Common myeloid progenitor, CD34-positive (primary cell): ENCODE measurements at regions not wholly inside any gene's neighbourhood (a gene's known extent, or its start where the extent isn't known, plus 50 kb on each side); places are given as distances from the start of the nearest gene placed in this dataset.

Experiments used
- CTCF ChIA-PET: fragments of 350-600 bp; sonication (Branson Sonifier 250); formaldehyde crosslinking; loops from one replicate; lab custom pipeline; 2021; ENCODE audit warnings: antibody characterized with exemption; lab: Charles Lee
- POLR2A ChIA-PET: fragments of 350-600 bp; sonication (Branson Sonifier 250); formaldehyde crosslinking; loops from one replicate; lab custom pipeline; 2021; ENCODE audit warnings: antibody characterized with exemption; lab: Charles Lee
- DNase-seq, 3 donors: peaks; one replicate each; pipeline versions ENCODE4 v3.0.0 to v3.0.0-alpha.2; 2013
- H3K27ac ChIP-seq, 2 experiments: 1 replicate in 1 of 2; 2 replicates in 1 of 2; pipeline ENCODE4 v1.7.0; 2013; ENCODE audit warnings: inconsistent platforms in 2 of 2, low read length in 2 of 2, mild to moderate bottlenecking in 2 of 2, low read depth in 1 of 2, moderate library complexity in 1 of 2; ENCODE audit not compliant: severe bottlenecking in 2 of 2, insufficient read depth in 1 of 2, poor library complexity in 1 of 2
- H3K27me3 ChIP-seq, 5 experiments: replicated peaks in 2 of 5; 1 replicate in 3 of 5; 2 replicates in 2 of 5; pipeline versions ENCODE4 v1.6.1 to v1.7.0; 2013; ENCODE audit warnings: low read length in 4 of 5, mild to moderate bottlenecking in 2 of 5, moderate library complexity in 2 of 5, inconsistent platforms in 1 of 5; ENCODE audit not compliant: insufficient read depth in 5 of 5, control insufficient read depth in 4 of 5
- H3K36me3 ChIP-seq, 4 experiments: 1 replicate in 2 of 4; 2 replicates in 2 of 4; pipeline versions ENCODE4 v1.6.1 to v1.7.0; 2013; ENCODE audit warnings: low read length in 3 of 4, control low read depth in 1 of 4, mild to moderate bottlenecking in 1 of 4; ENCODE audit not compliant: control insufficient read depth in 4 of 4, insufficient read depth in 4 of 4
- H3K4me1 ChIP-seq, 4 experiments: 1 replicate in 3 of 4; 2 replicates in 1 of 4; pipeline versions ENCODE4 v1.6.1 to v1.7.1; 2013; ENCODE audit warnings: low read length in 3 of 4, mild to moderate bottlenecking in 3 of 4, control low read depth in 1 of 4, inconsistent platforms in 1 of 4, moderate library complexity in 1 of 4; ENCODE audit not compliant: control insufficient read depth in 4 of 4, insufficient read depth in 4 of 4; ENCODE audit errors: control extremely low read depth in 1 of 4
- H3K4me3 ChIP-seq, 7 experiments: 1 replicate in 4 of 7; 2 replicates in 3 of 7; pipeline versions ENCODE4 v1.5.1 to v1.7.0; 2013; ENCODE audit warnings: mild to moderate bottlenecking in 7 of 7, low read length in 6 of 7, moderate library complexity in 6 of 7, inconsistent platforms in 2 of 7, low read depth in 2 of 7, control low read depth in 1 of 7; ENCODE audit not compliant: insufficient read depth in 4 of 7, control insufficient read depth in 1 of 7; ENCODE audit errors: extremely low read depth in 1 of 7
- H3K9me3 ChIP-seq, 5 experiments: 1 replicate in 4 of 5; 2 replicates in 1 of 5; pipeline versions ENCODE4 v1.6.1 to v1.7.1; 2013; ENCODE audit warnings: low read length in 4 of 5, mild to moderate bottlenecking in 2 of 5, inconsistent platforms in 1 of 5, low read depth in 1 of 5, moderate library complexity in 1 of 5; ENCODE audit not compliant: control insufficient read depth in 4 of 5, insufficient read depth in 2 of 5; ENCODE audit errors: control extremely low read depth in 1 of 5
- WGBS: methylation state at CpG from one replicate; pipeline ENCODE4 v1.1.5; 2013; ENCODE audit not compliant: insufficient coverage; 5-methylcytosine and 5-hydroxymethylcytosine counted together

DNA sequence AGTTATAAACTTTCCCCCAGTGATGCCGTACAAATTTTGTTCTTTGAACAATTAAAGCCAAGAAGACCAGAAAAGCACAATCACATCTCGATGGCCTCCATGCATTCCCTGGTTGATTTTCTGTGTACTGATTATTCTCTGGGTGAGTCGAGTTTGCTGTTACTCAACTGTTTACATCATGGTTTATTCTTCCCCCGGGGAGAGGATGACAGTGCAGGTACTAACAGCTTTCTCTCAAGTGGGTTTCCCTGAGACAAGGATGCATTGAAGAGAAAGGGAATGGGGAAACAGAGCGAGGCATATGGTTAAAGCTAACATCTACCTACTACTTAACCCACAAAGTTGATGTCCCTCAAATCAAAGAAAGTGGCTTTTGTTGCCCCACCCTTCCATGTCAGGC is 410.8 kb upstream of the FANCL start:
- Histone ChIP-seq H3K27me3 (no peaks in the 10 kb centered on the region), H3K36me3 (peaks cover 0 to 6% (median 0%) of the 10 kb centered on the region in 4 experiments), H3K4me3 (no peak overlapping the region), H3K27ac (no peak overlapping the region), H3K4me1 (peaks cover 0 to 7% (median under 1%) of the 10 kb centered on the region in 4 experiments), H3K9me3 (peaks cover 0 to 6% (median 0%) of the 10 kb centered on the region in 5 experiments)
- no peak for DNase-seq
- ChIA-PET POLR2A (no interaction called here), CTCF (interaction anchor here (1.0 kb wide), 1 partner anchor 75 kb away, joined by 3 read pairs; no protein-coding TSS in a partner anchor)
- 100% methylated on average over 4 of the region's 5 CpGs for WGBS

DNA sequence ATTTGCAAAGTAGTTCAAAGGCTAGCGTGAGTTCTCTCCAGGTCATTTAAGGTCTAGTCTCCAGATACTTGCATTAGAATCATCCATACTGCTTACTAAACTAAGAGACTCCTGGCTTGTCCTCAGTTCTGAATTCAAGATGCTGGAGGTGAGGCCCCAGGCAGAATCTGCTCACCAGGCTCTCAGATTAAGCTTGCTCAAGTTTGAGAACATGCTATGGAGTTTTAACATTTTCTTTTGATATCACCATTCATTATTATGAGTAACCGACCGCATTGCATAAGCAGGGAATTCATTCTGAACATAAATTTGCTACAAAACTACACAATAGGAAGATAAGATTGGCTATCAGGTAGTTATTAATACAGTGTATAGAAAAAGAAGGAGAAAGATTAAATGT is 409.7 kb upstream of the FANCL start:
- POLR2A ChIA-PET = no interaction called here
- Histone ChIP-seq H3K27me3 (no peaks in the 10 kb centered on the region), H3K4me1 (peaks cover 0 to 7% (median 2%) of the 10 kb centered on the region in 4 experiments), H3K27ac (no peak overlapping the region), H3K9me3 (peaks cover 0 to 6% (median 0%) of the 10 kb centered on the region in 5 experiments), H3K36me3 (peaks cover 0 to 6% (median 0%) of the 10 kb centered on the region in 4 experiments), H3K4me3 (no peak overlapping the region)
- no CpG with 5 or more reads among the region's 3 CpGs for WGBS
- no peak for DNase-seq
- CTCF ChIA-PET = interaction anchor here (0.9 to 1.1 kb wide), 2 partner anchors 13 to 17 kb away, joined by 3 to 4 read pairs; no protein-coding TSS in a partner anchor

- ChIA-PET POLR2A (no interaction called here), CTCF (interaction anchor here (1.1 kb wide), 1 partner anchor 14 kb away, joined by 3 read pairs; no protein-coding TSS in a partner anchor)
- H3K9me3 ChIP-seq = peaks cover 0 to 6% (median 0%) of the 10 kb centered on the region in 5 experiments
- peaks cover 0 to 6% (median 0%) of the 10 kb centered on the region in 4 experiments for H3K36me3 ChIP-seq
- no peak overlapping the region for H3K27ac ChIP-seq
- H3K4me3 ChIP-seq = no peak overlapping the region
- no peaks in the 10 kb centered on the region for H3K27me3 ChIP-seq
- DNase-seq = no peak
- H3K4me1 ChIP-seq = peaks cover 0 to 17% (median 2%) of the 10 kb centered on the region in 4 experiments
- WGBS = no CpG with 5 or more reads among the region's 2 CpGs
Observed at GRCh38 chr2:58649756-58650155, 408.6 kb upstream of the FANCL start.

- WGBS = 47% methylated on average over 2 of the region's 4 CpGs
- CTCF ChIA-PET = interaction anchor here (0.8 kb wide), 1 partner anchor 19 kb away, joined by 3 read pairs; no protein-coding TSS in a partner anchor
- H3K27me3 ChIP-seq = no peaks in the 10 kb centered on the region
- peaks cover 0 to 20% (median 3%) of the 10 kb centered on the region in 4 experiments for H3K4me1 ChIP-seq
- H3K4me3 ChIP-seq = no peak overlapping the region
- H3K36me3 ChIP-seq = peaks cover 0 to 1% (median 0%) of the 10 kb centered on the region in 4 experiments
- peak; percentile 19 to 78 (median 60) for DNase-seq
- POLR2A ChIA-PET = interaction anchor here (0.8 kb wide), 1 partner anchor 21 kb away, joined by 3 read pairs; no protein-coding TSS in a partner anchor
- H3K9me3 ChIP-seq = no peaks in the 10 kb centered on the region
- no peak overlapping the region for H3K27ac ChIP-seq
Observed at GRCh38 chr2:58645017-58645416, 403.9 kb upstream of the FANCL start.

GRCh38 chr2:58644451-58644850 is 403.3 kb upstream of the FANCL start:
- POLR2A ChIA-PET = no interaction called here
- CTCF ChIA-PET = no interaction called here
- no peak for DNase-seq

DNA sequence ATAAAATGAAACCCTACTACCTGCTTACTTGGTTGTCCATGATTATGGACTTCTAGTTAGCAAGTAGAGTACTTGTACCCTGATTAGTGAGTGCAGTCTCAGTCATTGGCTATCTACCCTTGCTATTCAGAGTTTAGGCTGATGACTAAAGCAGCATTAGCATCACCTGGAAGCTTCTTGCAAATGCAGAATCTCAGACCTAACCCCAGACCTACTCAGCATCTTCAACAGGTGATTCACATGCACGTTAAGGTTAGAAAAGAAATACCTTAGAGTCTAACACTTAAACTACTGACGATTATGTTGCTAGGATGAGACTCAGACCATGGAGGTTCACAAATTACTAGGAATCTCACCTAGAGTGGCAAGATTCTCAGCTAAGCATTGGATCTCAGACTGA is 399.9 kb upstream of the FANCL start:
- Histone ChIP-seq H3K4me3 (no peak overlapping the region), H3K27ac (no peak overlapping the region), H3K27me3 (no peaks in the 10 kb centered on the region), H3K4me1 (peaks cover 0 to 15% (median 2%) of the 10 kb centered on the region in 4 experiments), H3K9me3 (no peaks in the 10 kb centered on the region), H3K36me3 (peaks cover 0 to 3% (median 0%) of the 10 kb centered on the region in 4 experiments)
- no peak for DNase-seq
- WGBS = 100% methylated on average over 2 of the region's 2 CpGs
- ChIA-PET POLR2A (no interaction called here), CTCF (no interaction called here)

More at GRCh38 chr2:58644451-58644850, 403.3 kb upstream of the FANCL start:
- no peak overlapping the region for H3K27ac ChIP-seq
- no peak overlapping the region for H3K4me3 ChIP-seq
- no peaks in the 10 kb centered on the region for H3K27me3 ChIP-seq
- no peaks in the 10 kb centered on the region for H3K9me3 ChIP-seq
- 95% methylated on average over 3 of the region's 5 CpGs for WGBS
- peaks cover 0 to 16% (median 3%) of the 10 kb centered on the region in 4 experiments for H3K4me1 ChIP-seq
- peaks cover 0 to 3% (median 0%) of the 10 kb centered on the region in 4 experiments for H3K36me3 ChIP-seq

DNA sequence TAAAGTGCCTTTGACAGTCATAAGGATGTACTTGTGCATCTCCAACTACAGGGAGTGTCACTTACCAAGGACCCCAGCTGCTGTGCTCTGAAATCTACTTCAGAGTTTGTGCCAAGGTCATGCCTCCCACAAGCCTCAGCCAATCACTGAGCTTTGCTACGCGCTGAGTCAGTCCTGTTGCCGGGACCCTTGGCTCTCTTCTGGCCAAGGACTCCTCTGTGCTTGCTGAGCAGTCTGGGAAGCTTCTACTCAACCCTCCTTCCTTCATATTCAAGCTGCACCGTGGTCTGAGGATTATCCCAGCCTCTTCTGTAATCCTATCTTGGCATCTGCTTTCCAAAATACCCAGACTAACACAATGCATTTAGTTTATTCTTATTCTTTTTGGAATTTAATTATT is 398.9 kb upstream of the FANCL start:
- no peak overlapping the region for H3K4me3 ChIP-seq
- no peaks in the 10 kb centered on the region for H3K27me3 ChIP-seq
- no peaks in the 10 kb centered on the region for H3K9me3 ChIP-seq
- H3K4me1 ChIP-seq = peaks cover 0 to 6% (median 2%) of the 10 kb centered on the region in 4 experiments
- H3K27ac ChIP-seq = no peak overlapping the region
- DNase-seq = no peak
- CTCF ChIA-PET = no interaction called here
- WGBS = 91% methylated on average over 3 of the region's 4 CpGs
- H3K36me3 ChIP-seq = peaks cover 0 to 3% (median 0%) of the 10 kb centered on the region in 4 experiments
- POLR2A ChIA-PET = interaction anchor here (0.5 kb wide), 1 partner anchor 141 kb away, joined by 3 read pairs; no protein-coding TSS in a partner anchor
